WTC11 (cell line): ENCODE measurements at regions not wholly inside any gene's neighbourhood (a gene's known extent, or its start where the extent isn't known, plus 50 kb on each side); places are given as distances from the start of the nearest gene placed in this dataset.

Source experiments
- ATAC-seq: fragments of 200-7000 bp; cut with Tn5 transposase; 2 replicates; pipeline ENCODE4 v1.10.0; 2021; ENCODE audit warnings: mild to moderate bottlenecking, moderate library complexity
- CTCF ChIA-PET: fragments of 300-600 bp; sonication (Branson Sonifier 250); formaldehyde crosslinking; loops from one replicate; lab custom pipeline; 2021; ENCODE audit warnings: antibody characterized with exemption; lab: Charles Lee
- POLR2A ChIA-PET: fragments of 350-600 bp; sonication (Branson Sonifier 250); formaldehyde crosslinking; loops from one replicate; lab custom pipeline; 2021; ENCODE audit warnings: antibody characterized with exemption; lab: Charles Lee
- DNase-seq: peaks from one replicate; pipeline ENCODE4 v3.0.0; 2021; ENCODE audit warnings: low spot score
- H3K27ac Mint-ChIP-seq: 2 replicates; pipeline ENCODE4 v1.8.0; 2021; ENCODE audit warnings: mixed read lengths
- H3K27me3 Mint-ChIP-seq: 2 replicates; pipeline ENCODE4 v1.8.0; 2021; ENCODE audit warnings: low read depth, mild to moderate bottlenecking, moderate library complexity, mixed read lengths
- H3K36me3 Mint-ChIP-seq: 2 replicates; pipeline ENCODE4 v1.8.0; 2021; ENCODE audit warnings: mixed read lengths
- H3K4me1 Mint-ChIP-seq: 2 replicates; pipeline ENCODE4 v1.8.0; 2022; ENCODE audit warnings: mixed read lengths
- H3K4me3 Mint-ChIP-seq: 2 replicates; pipeline ENCODE4 v1.8.0; 2021; ENCODE audit warnings: mild to moderate bottlenecking, moderate library complexity, mixed read lengths
- H3K9me3 Mint-ChIP-seq: 2 replicates; pipeline ENCODE4 v1.8.0; 2021; ENCODE audit warnings: mixed read lengths
- AFF4 ChIP-seq: sonication (generic); formaldehyde crosslinking; IDR thresholded peaks from 2 replicates; pipeline ENCODE4 v1.8.1; 2023; ENCODE audit warnings: mild to moderate bottlenecking, missing genetic modification reagents, borderline replicate concordance
- ATF3 ChIP-seq: sonication (generic); formaldehyde crosslinking; conservative IDR thresholded peaks from 2 replicates; pipeline ENCODE4 v1.8.1; 2022; ENCODE audit warnings: mild to moderate bottlenecking, missing genetic modification reagents
- ATF6 ChIP-seq: sonication (generic); formaldehyde crosslinking; IDR thresholded peaks from 2 replicates; pipeline ENCODE4 v1.8.1; 2023; ENCODE audit warnings: mild to moderate bottlenecking, missing genetic modification reagents
- E2F1 ChIP-seq: sonication (generic); formaldehyde crosslinking; IDR thresholded peaks from 2 replicates; pipeline ENCODE4 v1.8.0; 2022; ENCODE audit warnings: mild to moderate bottlenecking, missing genetic modification reagents
- E2F4 ChIP-seq: sonication (generic); formaldehyde crosslinking; IDR thresholded peaks from 2 replicates; pipeline ENCODE4 v1.8.1; 2022; ENCODE audit warnings: low read depth, mild to moderate bottlenecking, moderate library complexity, missing genetic modification reagents, borderline replicate concordance
- FOXK1 ChIP-seq: sonication (generic); formaldehyde crosslinking; IDR thresholded peaks from 2 replicates; pipeline ENCODE4 v1.8.0; 2022; ENCODE audit warnings: mild to moderate bottlenecking, moderate library complexity, missing genetic modification reagents
- GABPB1 ChIP-seq: sonication (generic); formaldehyde crosslinking; IDR thresholded peaks from 2 replicates; pipeline ENCODE4 v1.8.1; 2023; ENCODE audit warnings: mild to moderate bottlenecking, missing genetic modification reagents
- MYBL2 ChIP-seq: sonication (generic); formaldehyde crosslinking; IDR thresholded peaks from 2 replicates; pipeline ENCODE4 v1.8.1; 2023; ENCODE audit warnings: mild to moderate bottlenecking, moderate library complexity, missing genetic modification reagents
- PRRX2 ChIP-seq: fragments of 250-450 bp; sonication (Bioruptor Pico); IDR thresholded peaks from 2 replicates; pipeline ENCODE4 v1.8.0; 2021; ENCODE audit warnings: mild to moderate bottlenecking
- SP1 ChIP-seq: sonication (generic); formaldehyde crosslinking; conservative IDR thresholded peaks from 2 replicates; pipeline ENCODE4 v1.8.1; 2022; ENCODE audit warnings: missing genetic modification reagents
- ZBTB43 ChIP-seq: sonication (generic); formaldehyde crosslinking; IDR thresholded peaks from 2 replicates; pipeline ENCODE4 v1.8.1; 2023; ENCODE audit warnings: mild to moderate bottlenecking, missing genetic modification reagents
- ZNF512 ChIP-seq: sonication (generic); formaldehyde crosslinking; IDR thresholded peaks from 2 replicates; pipeline ENCODE4 v1.8.1; 2022; ENCODE audit warnings: missing genetic modification reagents, borderline replicate concordance

GRCh38 chr7:116447966-116448839 is 51.3 kb upstream of the CAV2 start (continued):
- TF ChIP-seq ZNF512 (CRISPR knock-in tag) (no peak), E2F4 (CRISPR knock-in tag) (no peak), SP1 (CRISPR knock-in tag) (no peak)

- POLR2A ChIA-PET = no interaction called here
- Mint-ChIP-seq H3K36me3 (no peaks in the 10 kb centered on the region), H3K9me3 (no peaks in the 10 kb centered on the region), H3K27me3 (no peaks in the 10 kb centered on the region), H3K4me1 (peaks cover 9% of the 10 kb centered on the region)
- CTCF ChIA-PET = no interaction called here
- DNase-seq = no peak
- TF ChIP-seq AFF4 (CRISPR knock-in tag) = no peak
- no peak for TF ChIP-seq GABPB1
- TF ChIP-seq MYBL2 = no peak
- no peak for TF ChIP-seq ATF3
- TF ChIP-seq ATF6 (CRISPR knock-in tag) = no peak
- no peak for TF ChIP-seq ZBTB43 (CRISPR knock-in tag)
- TF ChIP-seq PRRX2 (CRISPR knock-in tag) = no peak
- no peak for TF ChIP-seq FOXK1
- no peak for TF ChIP-seq E2F1 (CRISPR knock-in tag)
- TF ChIP-seq, all 79 proteins: peak for 0
- H3K4me3 Mint-ChIP-seq = no peak overlapping the region
- ATAC-seq = no peak
- no peak overlapping the region for H3K27ac Mint-ChIP-seq
Measured at GRCh38 chr7:116449441-116449840, 50.1 kb upstream of the CAV2 start.
